Activated T-cell treated with anti-CD3 and anti-CD28 coated beads, Interleukin-2, amount 50 U/mL, for 48 hours (primary cell): ENCODE measurements at regions not wholly inside any gene's neighbourhood (a gene's known extent, or its start where the extent isn't known, plus 50 kb on each side); places are given as distances from the start of the nearest gene placed in this dataset.
"Not testable (repeated sequence)": the region's sequence is repeated elsewhere in the genome, so short reads cannot be mapped to it uniquely, and the experiment has no call there.

Source experiments
- DNase-seq, 2 experiments: peaks; one replicate each; pipeline ENCODE4 v3.0.0-alpha.2; 2020

GRCh38 chr3:525415-525814 lies 328.9 kb downstream of the CHL1 start:
- DNase-seq: no peak

GRCh38 chr3:535566-536416 lies 339.2 kb downstream of the CHL1 start:
- peak; percentile 15 for DNase-seq

- DNase-seq: no peak
Measured at GRCh38 chr3:536417-536813, 339.9 kb downstream of the CHL1 start.

GRCh38 chr3:541062-541801 lies 344.7 kb downstream of the CHL1 start:
- DNase-seq: no peak

GRCh38 chr3:542021-542420 lies 345.5 kb downstream of the CHL1 start:
- DNase-seq: no peak

- DNase-seq: no peak
Measured at GRCh38 chr3:549636-550035, 353.1 kb downstream of the CHL1 start.

- DNase-seq: no peak
Measured at GRCh38 chr3:550471-550870, 353.9 kb downstream of the CHL1 start.

- no peak for DNase-seq
Measured at GRCh38 chr3:557972-558371, 361.4 kb downstream of the CHL1 start.

GRCh38 chr3:567488-568185 lies 371.1 kb downstream of the CHL1 start:
- DNase-seq: no peak

- not testable (repeated sequence) for DNase-seq
Measured at GRCh38 chr3:579529-579928, 383.0 kb downstream of the CHL1 start.

GRCh38 chr3:589066-589465 lies 392.5 kb downstream of the CHL1 start:
- not testable (repeated sequence) for DNase-seq

- DNase-seq: not testable (repeated sequence)
Measured at GRCh38 chr3:597304-597703, 400.7 kb downstream of the CHL1 start.

GRCh38 chr3:597746-598145 lies 401.2 kb downstream of the CHL1 start:
- not testable (repeated sequence) for DNase-seq

- DNase-seq: not testable (repeated sequence)
Measured at GRCh38 chr3:607480-607879, 410.9 kb downstream of the CHL1 start.

GRCh38 chr3:621714-622113 lies 425.2 kb downstream of the CHL1 start:
- DNase-seq: no peak

GRCh38 chr3:622314-622713 lies 425.8 kb downstream of the CHL1 start:
- no peak for DNase-seq

GRCh38 chr3:623914-624545 lies 427.5 kb downstream of the CHL1 start:
- DNase-seq: no peak

GRCh38 chr3:632571-633170 lies 436.1 kb downstream of the CHL1 start:
- DNase-seq: peak; percentile 30 to 33

GRCh38 chr3:634511-634910 lies 437.9 kb downstream of the CHL1 start:
- DNase-seq: no peak

- DNase-seq: no peak
Measured at GRCh38 chr3:635393-635792, 438.8 kb downstream of the CHL1 start.

GRCh38 chr3:643376-643775 lies 446.8 kb downstream of the CHL1 start:
- DNase-seq: no peak

- no peak for DNase-seq
Measured at GRCh38 chr3:655824-656223, 437.0 kb upstream of the CNTN6 start.

GRCh38 chr3:661356-661755 lies 431.5 kb upstream of the CNTN6 start:
- DNase-seq: no peak
